Lower leg skin (tissue), 3 donors: ENCODE measurements at regions not wholly inside any gene's neighbourhood (a gene's known extent, or its start where the extent isn't known, plus 50 kb on each side); places are given as distances from the start of the nearest gene placed in this dataset.

Experiments used
- POLR2A ChIP-seq, 2 donors: fragments of 450-650 bp; IDR thresholded peaks; one replicate each; pipeline ENCODE4 v1.6.1; 2016 to 2017; ENCODE audit warnings: antibody characterized with exemption in 2 of 2, mild to moderate bottlenecking in 1 of 2, moderate library complexity in 1 of 2
- TF ChIP-seq, protein P1 (sequence below), 3 donors: fragments of 450-650 bp; IDR thresholded peaks; one replicate each; pipeline ENCODE4 v1.5.1; 2016; ENCODE audit warnings: antibody characterized with exemption in 3 of 3, mild to moderate bottlenecking in 3 of 3, moderate library complexity in 2 of 3

DNA sequence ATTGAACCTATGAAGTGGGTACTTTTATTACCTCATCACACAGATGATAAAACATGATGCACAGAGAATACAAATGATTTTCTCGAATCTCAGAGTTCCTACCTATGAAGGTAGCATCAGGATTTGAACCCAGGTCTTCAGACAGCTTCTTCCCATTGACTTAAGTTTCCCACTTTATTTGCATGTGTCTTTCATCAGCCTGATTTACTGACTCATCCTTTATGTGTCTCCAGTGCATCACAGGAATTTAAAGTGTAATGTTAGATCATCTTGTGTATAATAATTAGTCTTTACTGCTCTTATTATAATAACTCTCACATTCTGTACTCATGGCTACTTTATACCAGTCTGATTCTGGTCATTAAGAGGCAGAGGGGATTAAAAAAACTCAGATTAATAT, 449.4 kb upstream of the SUCLG2 start:
- TF ChIP-seq, protein P1, sequence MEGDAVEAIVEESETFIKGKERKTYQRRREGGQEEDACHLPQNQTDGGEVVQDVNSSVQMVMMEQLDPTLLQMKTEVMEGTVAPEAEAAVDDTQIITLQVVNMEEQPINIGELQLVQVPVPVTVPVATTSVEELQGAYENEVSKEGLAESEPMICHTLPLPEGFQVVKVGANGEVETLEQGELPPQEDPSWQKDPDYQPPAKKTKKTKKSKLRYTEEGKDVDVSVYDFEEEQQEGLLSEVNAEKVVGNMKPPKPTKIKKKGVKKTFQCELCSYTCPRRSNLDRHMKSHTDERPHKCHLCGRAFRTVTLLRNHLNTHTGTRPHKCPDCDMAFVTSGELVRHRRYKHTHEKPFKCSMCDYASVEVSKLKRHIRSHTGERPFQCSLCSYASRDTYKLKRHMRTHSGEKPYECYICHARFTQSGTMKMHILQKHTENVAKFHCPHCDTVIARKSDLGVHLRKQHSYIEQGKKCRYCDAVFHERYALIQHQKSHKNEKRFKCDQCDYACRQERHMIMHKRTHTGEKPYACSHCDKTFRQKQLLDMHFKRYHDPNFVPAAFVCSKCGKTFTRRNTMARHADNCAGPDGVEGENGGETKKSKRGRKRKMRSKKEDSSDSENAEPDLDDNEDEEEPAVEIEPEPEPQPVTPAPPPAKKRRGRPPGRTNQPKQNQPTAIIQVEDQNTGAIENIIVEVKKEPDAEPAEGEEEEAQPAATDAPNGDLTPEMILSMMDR (IDR thresholded peaks at IDR 0.05) = no peak
- TF ChIP-seq POLR2A (IDR thresholded peaks at IDR 0.05) = no peak
